ENCODE measurements at regions not wholly inside any gene's neighbourhood (a gene's known extent, or its start where the extent isn't known, plus 50 kb on each side); places are given as distances from the start of the nearest gene placed in this dataset.

DNA sequence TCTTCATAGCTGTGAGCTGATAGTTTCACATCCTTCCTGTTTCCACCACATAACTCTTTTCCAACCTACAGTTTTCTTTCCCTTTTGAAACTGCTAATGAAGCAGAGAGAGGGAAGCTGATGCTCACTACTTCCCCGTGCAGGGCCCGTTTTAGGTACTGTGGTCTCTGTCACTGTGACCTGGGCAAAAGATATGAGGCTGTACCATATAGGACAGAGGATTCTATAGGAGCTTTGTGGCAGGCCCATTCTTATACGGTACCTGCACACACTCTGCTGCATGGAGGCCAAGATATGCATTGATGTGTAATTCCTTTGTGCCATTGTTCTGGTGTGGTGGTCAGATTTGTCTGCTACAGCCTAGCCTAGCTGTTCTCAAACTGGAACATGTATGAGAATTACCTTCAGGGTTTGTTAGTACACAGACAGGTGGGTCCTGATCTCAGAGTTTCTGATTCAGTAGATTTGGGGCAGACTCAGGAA is 577.3 kb downstream of the LMO7 start:
- Histone ChIP-seq H3K9me3 (no peaks in the 10 kb centered on the region), H3K4me3 (no peak overlapping the region), H3K27me3 (no peaks in the 10 kb centered on the region), H3K36me3 (no peaks in the 10 kb centered on the region), H3K4me1 (no peaks in the 10 kb centered on the region), H3K27ac (no peak overlapping the region)
- TF ChIP-seq, protein P1, sequence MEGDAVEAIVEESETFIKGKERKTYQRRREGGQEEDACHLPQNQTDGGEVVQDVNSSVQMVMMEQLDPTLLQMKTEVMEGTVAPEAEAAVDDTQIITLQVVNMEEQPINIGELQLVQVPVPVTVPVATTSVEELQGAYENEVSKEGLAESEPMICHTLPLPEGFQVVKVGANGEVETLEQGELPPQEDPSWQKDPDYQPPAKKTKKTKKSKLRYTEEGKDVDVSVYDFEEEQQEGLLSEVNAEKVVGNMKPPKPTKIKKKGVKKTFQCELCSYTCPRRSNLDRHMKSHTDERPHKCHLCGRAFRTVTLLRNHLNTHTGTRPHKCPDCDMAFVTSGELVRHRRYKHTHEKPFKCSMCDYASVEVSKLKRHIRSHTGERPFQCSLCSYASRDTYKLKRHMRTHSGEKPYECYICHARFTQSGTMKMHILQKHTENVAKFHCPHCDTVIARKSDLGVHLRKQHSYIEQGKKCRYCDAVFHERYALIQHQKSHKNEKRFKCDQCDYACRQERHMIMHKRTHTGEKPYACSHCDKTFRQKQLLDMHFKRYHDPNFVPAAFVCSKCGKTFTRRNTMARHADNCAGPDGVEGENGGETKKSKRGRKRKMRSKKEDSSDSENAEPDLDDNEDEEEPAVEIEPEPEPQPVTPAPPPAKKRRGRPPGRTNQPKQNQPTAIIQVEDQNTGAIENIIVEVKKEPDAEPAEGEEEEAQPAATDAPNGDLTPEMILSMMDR (IDR thresholded peaks at IDR 0.05) = no peak
- TF ChIP-seq POLR2AphosphoS5 (IDR thresholded peaks at IDR 0.05; ENCODE audit: insufficient read depth in 1 of 2, low read depth in 1 of 2) = no peak
- intact Hi-C loops (cut with DNase I) = no loop called here
- DNase-seq (ENCODE audit: extremely low spot score in 2 of 2) = no peak

- no peaks in the 10 kb centered on the region for H3K9me3 ChIP-seq
- H3K27ac ChIP-seq = no peak overlapping the region
- intact Hi-C loops (cut with DNase I) = no loop called here
- H3K36me3 ChIP-seq = no peaks in the 10 kb centered on the region
- no peaks in the 10 kb centered on the region for H3K4me1 ChIP-seq
- no peak overlapping the region for H3K4me3 ChIP-seq
- DNase-seq (ENCODE audit: extremely low spot score in 2 of 2) = no peak
- TF ChIP-seq POLR2AphosphoS5 (IDR thresholded peaks at IDR 0.05; ENCODE audit: insufficient read depth in 1 of 2, low read depth in 1 of 2) (no peak), POLR2A (IDR thresholded peaks at IDR 0.05) (no peak)
- TF ChIP-seq, protein P1 (IDR thresholded peaks at IDR 0.05) = no peak
- H3K27me3 ChIP-seq = no peaks in the 10 kb centered on the region
Observed at GRCh38 chr13:76210262-76210661, 574.1 kb downstream of the LMO7 start.

DNA sequence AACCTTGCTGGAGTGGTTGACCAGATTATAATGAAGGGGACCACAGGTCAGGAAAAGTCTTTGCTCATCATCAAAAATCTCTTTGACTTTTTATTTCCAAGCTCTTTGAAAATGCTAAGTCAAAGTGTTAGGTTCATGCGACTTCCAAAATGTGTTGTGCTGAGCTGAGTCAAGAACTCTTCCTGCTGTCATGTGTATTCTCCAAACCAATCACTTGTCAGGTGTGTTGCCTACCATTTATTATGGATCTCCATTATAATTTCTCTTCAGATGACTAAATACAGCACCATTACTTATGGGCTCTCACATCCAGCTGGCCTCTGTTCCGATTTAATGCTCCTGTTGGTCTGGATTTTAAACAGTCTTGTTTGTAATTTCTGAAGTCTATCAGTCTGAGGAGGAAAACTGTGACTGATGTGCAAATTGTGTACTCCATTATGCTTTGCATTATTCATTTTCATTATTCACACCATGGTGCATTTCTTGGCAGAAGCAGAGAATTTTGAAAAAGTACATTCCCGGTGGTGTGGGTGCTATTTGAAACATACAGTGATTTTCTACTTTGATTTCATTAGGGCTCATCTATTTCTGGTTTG is 562.5 kb downstream of the LMO7 start:
- Histone ChIP-seq H3K9me3 (no peaks in the 10 kb centered on the region), H3K27me3 (no peaks in the 10 kb centered on the region), H3K4me3 (no peak overlapping the region), H3K36me3 (no peaks in the 10 kb centered on the region), H3K4me1 (no peaks in the 10 kb centered on the region), H3K27ac (no peak overlapping the region)
- TF ChIP-seq, protein P1 (IDR thresholded peaks at IDR 0.05) = no peak
- TF ChIP-seq POLR2A (IDR thresholded peaks at IDR 0.05) = no peak
- no peak for TF ChIP-seq POLR2AphosphoS5 (IDR thresholded peaks at IDR 0.05; ENCODE audit: insufficient read depth in 1 of 2, low read depth in 1 of 2)
- DNase-seq (ENCODE audit: extremely low spot score in 2 of 2) = no peak
- intact Hi-C loops (cut with DNase I) = no loop called here

DNA sequence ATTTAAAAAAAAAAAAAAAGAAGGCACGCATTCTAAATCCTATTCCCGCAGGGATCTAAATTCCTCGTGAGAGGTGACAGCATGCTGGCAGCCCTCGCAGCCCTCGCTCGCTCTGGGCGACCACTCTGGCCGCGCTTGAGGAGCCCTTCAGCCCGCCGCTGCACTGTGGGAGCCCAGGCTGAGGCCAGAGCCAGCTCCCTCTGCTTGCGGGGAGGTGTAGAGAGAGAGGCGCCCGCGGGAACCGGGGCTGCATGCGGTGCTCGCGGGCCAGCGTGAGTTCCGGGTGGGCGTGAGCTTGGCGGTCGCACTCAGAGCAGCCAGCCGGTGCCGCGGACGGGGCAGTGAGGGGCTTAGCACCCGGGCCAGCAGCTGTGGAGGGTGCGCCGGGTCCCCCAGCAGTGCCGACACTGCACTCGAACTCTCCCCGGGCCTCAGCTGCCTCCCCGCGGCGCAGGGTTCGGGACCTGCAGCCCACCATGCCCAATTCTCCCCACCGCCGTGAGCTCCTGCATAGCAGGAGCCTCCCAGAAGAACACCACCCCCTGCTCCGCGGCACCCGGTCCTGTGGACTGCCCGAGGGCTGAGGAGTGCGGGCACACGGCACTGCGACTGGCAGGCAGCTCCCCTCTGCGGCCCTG is 553.9 kb downstream of the LMO7 start:
- DNase-seq (ENCODE audit: extremely low spot score in 2 of 2) = no peak
- no peaks in the 10 kb centered on the region for H3K27me3 ChIP-seq
- no peak overlapping the region for H3K4me3 ChIP-seq
- TF ChIP-seq, protein P1 (IDR thresholded peaks at IDR 0.05) = no peak
- TF ChIP-seq POLR2AphosphoS5 (IDR thresholded peaks at IDR 0.05; ENCODE audit: insufficient read depth in 1 of 2, low read depth in 1 of 2) = no peak
- TF ChIP-seq POLR2A (IDR thresholded peaks at IDR 0.05) = no peak
- intact Hi-C loops (cut with DNase I) = no loop called here
- no peak overlapping the region for H3K27ac ChIP-seq
- H3K9me3 ChIP-seq = no peaks in the 10 kb centered on the region
- no peaks in the 10 kb centered on the region for H3K4me1 ChIP-seq
- H3K36me3 ChIP-seq = no peaks in the 10 kb centered on the region
